ENCODE measurements at regions not wholly inside any gene's neighbourhood (a gene's known extent, or its start where the extent isn't known, plus 50 kb on each side); places are given as distances from the start of the nearest gene placed in this dataset.

DNA sequence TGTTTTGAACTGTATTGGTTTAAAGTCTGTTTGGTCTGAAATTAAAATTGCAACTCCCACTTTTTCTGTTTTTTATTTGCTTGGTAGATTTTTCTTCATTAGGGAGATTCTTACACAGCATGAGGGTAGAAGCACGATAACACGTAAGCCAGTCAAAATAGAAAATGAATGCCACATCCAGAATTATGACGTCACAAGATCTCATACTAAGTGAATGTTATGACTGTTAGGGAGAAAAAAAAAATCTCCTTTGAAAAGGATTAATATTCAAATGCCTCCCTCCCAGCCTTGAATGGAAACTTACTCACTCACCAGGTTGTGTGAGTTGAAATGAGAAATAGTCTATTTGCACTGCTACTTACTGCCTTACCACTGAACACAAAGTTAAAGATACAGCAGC is 670.8 kb downstream of the TFAP2A start:
- no peak for TF ChIP-seq GATA2 (IDR thresholded peaks at IDR 0.05; ENCODE audit: low read depth, low read length)
- no peak for TF ChIP-seq GATA3 (IDR thresholded peaks at IDR 0.05; ENCODE audit: low read depth, low read length)

All from SH-SY5Y (cell line).